AG09319 (cell line): ENCODE measurements at regions not wholly inside any gene's neighbourhood (a gene's known extent, or its start where the extent isn't known, plus 50 kb on each side); places are given as distances from the start of the nearest gene placed in this dataset.

Experiments
- DNase-seq: peaks from one replicate; pipeline ENCODE4 v3.0.0-alpha.2; 2010; ENCODE audit warnings: low read depth; ENCODE audit errors: extremely low read depth
- CTCF ChIP-seq: IDR thresholded peaks from 2 replicates; pipeline ENCODE4 v1.5.1; 2011; ENCODE audit warnings: low read depth, mild to moderate bottlenecking, inconsistent platforms, low read length, moderate library complexity

GRCh38 chr2:107545851-107546250 is 280.8 kb upstream of the RGPD4 start:
- no peak for TF ChIP-seq CTCF
- DNase-seq: no peak

- no peak for TF ChIP-seq CTCF
- DNase-seq: no peak
Measured at GRCh38 chr2:107548216-107548615, 278.5 kb upstream of the RGPD4 start.

- DNase-seq: no peak
- TF ChIP-seq CTCF: no peak
Measured at GRCh38 chr2:107553046-107553445, 273.6 kb upstream of the RGPD4 start.

GRCh38 chr2:107553539-107553938 is 273.2 kb upstream of the RGPD4 start:
- DNase-seq: no peak
- no peak for TF ChIP-seq CTCF

- no peak for DNase-seq
- TF ChIP-seq CTCF: no peak
Measured at GRCh38 chr2:107556038-107556627, 270.6 kb upstream of the RGPD4 start.

- no peak for DNase-seq
- no peak for TF ChIP-seq CTCF
Measured at GRCh38 chr2:107558295-107558694, 268.4 kb upstream of the RGPD4 start.

- no peak for TF ChIP-seq CTCF
- DNase-seq: no peak
Measured at GRCh38 chr2:107569496-107569895, 257.2 kb upstream of the RGPD4 start.
